A673 (cell line): ENCODE measurements at regions not wholly inside any gene's neighbourhood (a gene's known extent, or its start where the extent isn't known, plus 50 kb on each side); places are given as distances from the start of the nearest gene placed in this dataset.

ENCODE experiments used
- EZH2 ChIP-seq: fragments of 200-600 bp; sonication (generic); IDR thresholded peaks from 2 replicates; pipeline ENCODE4 v1.6.1; 2017; ENCODE audit warnings: borderline replicate concordance, low read depth, mild to moderate bottlenecking, mixed read lengths, antibody characterized with exemption, low read length; ENCODE audit not compliant: poor library complexity, severe bottlenecking
- TF ChIP-seq, protein P1 (sequence below): fragments of 300-800, 200-600 bp; sonication (generic); conservative IDR thresholded peaks from 2 replicates; pipeline ENCODE4 v1.5.1; 2017; ENCODE audit warnings: low read depth, mild to moderate bottlenecking, antibody characterized with exemption, low read length, moderate library complexity, mixed read lengths

DNA sequence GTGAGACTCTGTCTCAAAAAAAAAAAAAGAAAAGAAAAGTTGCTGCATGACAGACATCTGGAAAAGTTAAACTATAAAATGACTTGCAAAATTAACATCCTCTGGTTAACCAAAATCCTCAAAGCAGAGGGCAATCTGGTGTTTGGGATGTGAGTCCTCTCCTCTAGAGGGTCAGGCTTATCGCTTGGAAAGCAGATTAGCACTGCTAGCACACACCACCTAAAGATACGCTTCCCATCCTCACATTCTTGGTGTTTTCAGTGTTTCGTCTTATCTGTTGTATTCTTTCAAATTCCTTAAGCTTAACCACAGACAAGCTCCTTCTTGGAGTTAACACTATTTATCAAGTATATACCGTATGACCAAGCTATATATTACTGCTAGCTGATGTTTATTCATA lies 198.0 kb downstream of the SOX4 start:
- TF ChIP-seq, protein P1, sequence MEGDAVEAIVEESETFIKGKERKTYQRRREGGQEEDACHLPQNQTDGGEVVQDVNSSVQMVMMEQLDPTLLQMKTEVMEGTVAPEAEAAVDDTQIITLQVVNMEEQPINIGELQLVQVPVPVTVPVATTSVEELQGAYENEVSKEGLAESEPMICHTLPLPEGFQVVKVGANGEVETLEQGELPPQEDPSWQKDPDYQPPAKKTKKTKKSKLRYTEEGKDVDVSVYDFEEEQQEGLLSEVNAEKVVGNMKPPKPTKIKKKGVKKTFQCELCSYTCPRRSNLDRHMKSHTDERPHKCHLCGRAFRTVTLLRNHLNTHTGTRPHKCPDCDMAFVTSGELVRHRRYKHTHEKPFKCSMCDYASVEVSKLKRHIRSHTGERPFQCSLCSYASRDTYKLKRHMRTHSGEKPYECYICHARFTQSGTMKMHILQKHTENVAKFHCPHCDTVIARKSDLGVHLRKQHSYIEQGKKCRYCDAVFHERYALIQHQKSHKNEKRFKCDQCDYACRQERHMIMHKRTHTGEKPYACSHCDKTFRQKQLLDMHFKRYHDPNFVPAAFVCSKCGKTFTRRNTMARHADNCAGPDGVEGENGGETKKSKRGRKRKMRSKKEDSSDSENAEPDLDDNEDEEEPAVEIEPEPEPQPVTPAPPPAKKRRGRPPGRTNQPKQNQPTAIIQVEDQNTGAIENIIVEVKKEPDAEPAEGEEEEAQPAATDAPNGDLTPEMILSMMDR, result no peak
- TF ChIP-seq EZH2, result no peak
